GM21526 (cell line): ENCODE measurements at regions not wholly inside any gene's neighbourhood (a gene's known extent, or its start where the extent isn't known, plus 50 kb on each side); places are given as distances from the start of the nearest gene placed in this dataset.

ENCODE experiments used
- ATAC-seq: cut with Tn5 transposase; IDR thresholded peaks from one replicate; pipeline ENCODE4 v1.9.1; 2021; ENCODE audit warnings: moderate library complexity; ENCODE audit not compliant: unreplicated experiment, low FRiP score

DNA sequence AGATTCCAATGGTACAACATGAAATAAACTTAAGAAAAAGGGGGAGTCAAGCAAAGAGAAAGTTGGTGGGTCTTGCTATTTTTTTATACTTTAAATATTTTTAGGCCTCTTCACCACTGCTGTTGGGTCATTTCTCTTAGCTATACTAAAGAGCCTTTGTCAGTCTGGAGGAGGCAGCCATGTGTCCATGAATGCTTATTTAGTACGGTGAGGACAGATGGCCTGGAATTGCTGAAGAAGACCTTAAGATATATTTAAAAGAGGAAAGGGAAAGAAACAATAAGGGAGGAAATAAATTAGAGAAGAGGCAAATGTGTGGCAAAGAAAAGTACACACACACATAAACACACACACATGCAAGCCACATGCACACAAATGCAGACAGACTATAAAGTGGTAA lies 560.5 kb upstream of the MEF2C start:
- no peak for ATAC-seq

GRCh38 chr5:89441965-89442364 lies 559.0 kb upstream of the MEF2C start:
- no peak for ATAC-seq

GRCh38 chr5:89440670-89441069 lies 557.7 kb upstream of the MEF2C start:
- ATAC-seq = no peak

- no peak for ATAC-seq
Observed at GRCh38 chr5:89437450-89438435, 554.8 kb upstream of the MEF2C start.

- no peak for ATAC-seq
Observed at GRCh38 chr5:89436464-89436863, 553.5 kb upstream of the MEF2C start.

DNA sequence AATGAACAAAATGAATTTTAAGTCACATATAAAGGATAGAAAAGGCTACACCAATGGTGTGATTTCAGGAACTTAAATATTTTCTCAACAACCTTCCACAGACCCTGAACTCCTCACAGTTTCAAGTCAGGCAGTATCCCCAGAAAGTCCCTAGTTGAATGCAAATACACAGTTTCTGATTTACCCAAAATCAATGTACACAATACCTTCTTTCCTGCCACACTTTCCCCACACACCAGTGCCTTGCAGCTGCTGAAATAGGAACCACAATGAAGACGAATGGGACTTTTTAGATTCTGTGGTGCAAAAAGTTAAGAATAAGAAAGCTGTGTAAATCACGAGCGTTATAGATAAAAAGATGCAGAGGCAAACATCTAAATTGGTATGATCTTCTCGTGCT lies 552.4 kb upstream of the MEF2C start:
- peak; percentile 64 for ATAC-seq

- ATAC-seq = no peak
Observed at GRCh38 chr5:89428624-89429023, 545.6 kb upstream of the MEF2C start.

DNA sequence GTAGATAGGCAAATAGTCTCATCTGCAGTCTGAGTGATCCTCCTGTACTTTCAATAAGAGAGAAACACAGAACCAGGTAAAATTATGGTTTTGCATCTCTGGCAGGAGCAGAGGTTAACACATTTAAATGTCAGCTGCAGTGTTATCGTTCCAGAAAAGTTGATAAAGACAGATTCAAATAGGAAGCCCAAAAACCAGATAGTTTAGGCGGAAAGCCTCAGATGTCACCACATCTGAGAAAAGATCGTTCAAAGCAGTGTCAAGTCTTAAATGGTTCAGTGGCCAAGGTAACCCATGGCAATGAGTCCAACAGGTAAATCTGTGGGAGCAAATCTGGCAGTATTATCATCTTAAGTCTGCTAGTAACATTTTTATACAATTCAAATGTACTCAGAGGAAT lies 542.1 kb upstream of the MEF2C start:
- ATAC-seq = no peak

DNA sequence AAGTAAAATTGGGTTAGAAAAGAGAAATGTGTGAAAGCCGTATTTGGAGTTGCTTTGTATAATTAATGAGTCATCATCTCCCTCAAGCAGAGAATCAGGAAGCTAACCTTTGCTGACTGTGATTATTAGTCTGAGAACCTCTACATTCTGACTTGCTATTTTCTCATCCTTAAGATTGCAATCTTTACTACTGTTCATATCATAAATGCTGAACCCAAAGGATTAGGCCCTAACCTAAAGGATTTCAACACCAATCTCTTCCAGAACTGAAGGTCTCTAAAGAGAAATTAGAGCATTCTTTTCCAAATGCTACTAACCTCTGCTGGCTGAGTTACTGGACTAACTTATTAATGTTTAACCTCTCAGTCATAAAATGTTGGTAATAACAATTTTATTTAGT lies 538.1 kb upstream of the MEF2C start:
- ATAC-seq = no peak

- ATAC-seq = no peak
Observed at GRCh38 chr5:89418407-89419085, 535.6 kb upstream of the MEF2C start.

GRCh38 chr5:89417990-89418389 lies 535.0 kb upstream of the MEF2C start:
- ATAC-seq = no peak

DNA sequence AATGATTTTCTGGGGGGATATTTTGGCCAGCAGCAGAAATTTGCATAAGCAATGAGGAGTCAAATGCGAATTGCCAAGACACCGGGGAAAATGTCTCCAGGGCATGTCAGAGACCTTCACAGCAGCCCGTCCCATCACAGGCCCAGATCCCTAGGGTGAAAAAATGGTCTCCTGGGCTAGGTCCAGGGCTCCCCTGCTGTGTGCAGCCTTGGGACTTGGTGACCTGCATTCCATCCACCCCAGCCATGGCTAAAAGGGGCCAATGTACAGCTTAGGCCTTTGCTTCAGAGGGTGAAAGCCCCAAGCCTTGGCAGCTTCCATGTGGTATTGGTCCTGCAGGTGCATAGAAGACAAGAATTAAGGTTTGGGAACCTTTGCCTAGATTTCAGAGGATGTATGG lies 534.5 kb upstream of the MEF2C start:
- ATAC-seq = no peak

GRCh38 chr5:89411891-89412290 lies 528.9 kb upstream of the MEF2C start:
- no peak for ATAC-seq

DNA sequence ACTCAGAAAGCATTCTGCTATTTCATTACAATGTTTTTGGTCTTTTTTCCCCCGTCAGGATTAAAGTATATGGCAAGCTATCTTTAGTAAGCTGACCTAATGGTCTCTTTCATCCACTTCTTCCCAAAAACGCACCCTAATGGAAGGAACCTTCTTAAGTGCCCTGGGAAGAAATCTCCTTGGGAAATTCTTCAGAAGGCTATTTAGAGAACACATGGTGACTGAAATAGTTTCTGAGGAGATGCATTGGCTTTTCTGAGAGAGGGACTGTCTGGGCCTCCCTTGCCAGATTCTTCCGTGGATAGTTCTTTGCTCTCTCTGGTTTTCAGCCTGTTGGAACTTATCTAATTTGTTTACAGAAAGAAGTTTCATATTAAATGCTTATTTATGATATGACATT lies 524.1 kb upstream of the MEF2C start:
- no peak for ATAC-seq

- ATAC-seq = no peak
Observed at GRCh38 chr5:89401659-89402058, 518.7 kb upstream of the MEF2C start.

- ATAC-seq = no peak
Observed at GRCh38 chr5:89401012-89401411, 518.0 kb upstream of the MEF2C start.

DNA sequence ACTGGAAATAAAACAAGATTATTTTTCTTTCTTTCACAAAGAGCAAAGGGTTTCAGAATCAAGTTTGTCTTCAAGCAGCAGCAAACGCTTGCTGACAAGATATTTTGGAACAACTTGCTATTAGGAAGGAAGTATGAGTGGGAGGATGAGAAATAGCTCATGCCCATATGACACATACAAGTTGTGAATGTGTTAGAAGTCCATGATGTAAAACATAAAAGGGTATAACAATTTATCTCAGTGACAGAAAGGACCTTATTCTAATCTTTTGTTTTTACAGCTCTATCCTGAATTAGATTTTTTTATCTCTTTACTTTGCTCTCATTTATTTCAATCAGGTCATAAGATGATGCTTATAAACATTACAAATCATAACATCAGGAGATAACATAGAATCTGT lies 516.6 kb upstream of the MEF2C start:
- ATAC-seq = no peak

- peak; percentile 62 for ATAC-seq
Observed at GRCh38 chr5:89397096-89397495, 514.1 kb upstream of the MEF2C start.

DNA sequence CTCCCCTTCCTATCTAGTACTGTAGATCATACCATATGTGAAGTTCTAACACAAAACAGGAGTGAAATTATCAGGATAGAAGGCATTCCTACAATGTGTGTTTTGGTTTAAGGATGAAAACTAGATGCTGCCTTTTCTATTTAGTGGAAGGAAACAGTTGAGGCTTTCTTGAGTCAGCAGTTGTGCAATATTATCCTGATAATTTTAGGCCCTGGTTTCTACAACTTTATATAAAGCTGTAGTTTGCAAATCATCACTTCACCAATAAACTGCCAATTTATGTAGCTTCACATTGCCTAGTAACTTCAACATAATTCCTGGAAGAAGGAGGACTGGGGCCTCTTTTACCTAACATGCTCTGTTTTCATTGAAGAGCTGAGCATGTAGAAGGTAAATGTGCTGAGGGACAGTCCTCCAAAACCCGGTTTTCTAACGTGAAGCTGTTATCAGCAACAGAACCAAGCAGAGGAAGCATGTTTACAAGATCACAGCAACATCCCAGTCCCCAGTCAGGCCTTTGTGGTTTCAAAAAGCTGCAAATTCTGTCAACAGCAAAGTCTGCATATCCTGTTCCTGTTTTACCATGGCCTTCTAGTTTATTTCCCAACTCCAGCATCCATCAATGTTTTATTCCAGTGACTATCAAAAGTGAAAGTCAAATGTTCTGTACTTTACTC lies 513.4 kb upstream of the MEF2C start:
- no peak for ATAC-seq

DNA sequence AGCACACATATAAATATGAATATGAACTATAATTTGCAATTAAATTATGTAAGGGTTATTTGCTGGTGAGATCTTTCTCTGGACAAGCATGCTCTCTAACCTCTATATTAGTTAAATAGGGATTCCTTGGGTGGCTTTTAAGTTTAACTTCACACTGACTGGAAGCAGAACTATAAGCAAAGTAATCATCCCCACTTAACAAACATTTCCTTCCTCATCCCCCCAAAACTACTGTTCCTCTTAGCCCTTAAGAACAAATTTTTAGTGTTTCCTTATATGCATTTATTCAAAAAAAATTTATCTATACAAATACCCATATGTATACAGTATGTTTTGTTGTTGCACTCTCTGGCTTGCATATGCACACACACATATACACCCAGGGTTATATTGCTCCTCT lies 512.1 kb upstream of the MEF2C start:
- no peak for ATAC-seq

GRCh38 chr5:89388872-89389271 lies 505.9 kb upstream of the MEF2C start:
- ATAC-seq = no peak
